Adrenal gland (tissue), 5 donors: ENCODE measurements at regions not wholly inside any gene's neighbourhood (a gene's known extent, or its start where the extent isn't known, plus 50 kb on each side); places are given as distances from the start of the nearest gene placed in this dataset.

Source experiments
- CTCF ChIP-seq, 6 experiments: fragments of 450-650 bp in 4 of 6; fragments of 200-600 bp in 2 of 6; sonication (generic) in 1 of 6; IDR thresholded peaks; 1 replicate in 5 of 6; 2 replicates in 1 of 6; pipeline versions ENCODE4 v1.5.1 to v1.8.0; 2016 to 2021; ENCODE audit warnings: antibody characterized with exemption in 6 of 6, mild to moderate bottlenecking in 2 of 6, moderate library complexity in 1 of 6
- POLR2A ChIP-seq, 2 donors: fragments of 450-650 bp; IDR thresholded peaks; one replicate each; pipeline ENCODE4 v1.6.1; 2017; ENCODE audit warnings: antibody characterized with exemption in 2 of 2, mild to moderate bottlenecking in 2 of 2, moderate library complexity in 1 of 2
- donor health status: DM: no; HTN: no; CAD: no.

DNA sequence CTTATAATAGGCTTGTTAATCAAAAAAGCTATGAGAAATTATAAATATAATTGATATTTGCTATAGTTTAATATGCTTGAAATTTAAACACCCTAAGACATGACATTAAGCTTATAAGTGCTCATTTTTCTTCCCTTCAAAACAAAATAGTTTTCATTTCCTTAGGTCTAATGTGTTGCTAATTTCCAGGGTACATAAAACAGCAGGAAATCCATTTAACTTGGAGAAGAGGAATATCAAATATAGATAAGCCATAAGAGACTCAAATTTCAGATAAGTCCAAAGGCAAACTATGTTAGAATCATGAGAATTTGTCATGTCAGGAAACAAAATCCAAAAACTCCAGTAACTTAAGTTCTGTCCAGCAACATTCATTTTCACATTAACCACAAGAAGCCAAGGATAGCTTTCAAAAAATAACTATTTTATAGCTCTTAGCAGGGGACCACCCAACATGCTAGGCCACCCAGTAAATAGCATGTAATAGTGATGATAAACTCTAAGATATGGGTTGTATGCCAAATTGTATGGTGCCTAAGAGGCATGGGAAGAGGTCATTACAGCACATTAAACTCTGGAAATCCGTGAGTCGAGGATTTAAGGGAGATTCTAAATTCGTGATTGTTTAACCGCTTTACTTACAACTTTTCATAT is 298.1 kb downstream of the CRPPA start:
- TF ChIP-seq CTCF (IDR thresholded peaks at IDR 0.05): no peak
- no peak for TF ChIP-seq POLR2A (IDR thresholded peaks at IDR 0.05)
